ENCODE measurements at regions not wholly inside any gene's neighbourhood (a gene's known extent, or its start where the extent isn't known, plus 50 kb on each side); places are given as distances from the start of the nearest gene placed in this dataset.

DNA sequence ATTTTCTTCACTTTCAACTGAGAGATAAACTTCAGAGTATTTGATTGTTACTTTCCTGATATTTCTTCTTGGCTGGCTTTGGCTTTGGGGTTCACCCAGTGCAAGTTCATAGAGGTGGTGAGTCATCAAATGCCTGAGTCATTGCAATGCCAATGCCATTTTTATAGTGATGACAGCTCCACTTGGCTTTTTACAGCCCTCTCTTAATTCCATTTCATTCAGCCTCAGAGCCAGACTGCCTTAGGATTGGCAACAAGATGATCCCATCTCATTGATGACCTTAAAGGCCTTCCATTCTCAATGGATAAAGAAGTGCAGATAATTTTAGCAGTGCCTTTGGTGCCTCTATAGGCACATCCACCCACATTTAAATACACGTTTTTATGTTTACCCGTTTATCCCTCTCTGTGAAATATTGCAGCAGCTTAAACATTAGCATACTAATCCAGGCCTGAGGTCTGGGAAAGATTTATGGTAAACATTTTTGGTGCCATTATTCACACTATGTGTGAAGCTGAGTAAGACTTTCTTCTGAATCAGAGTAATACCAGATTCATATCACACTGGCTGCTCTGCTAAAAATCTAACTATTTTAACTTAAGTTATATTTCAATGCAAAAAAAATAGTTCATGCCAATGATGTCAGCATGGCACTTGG is 88.9 kb upstream of the TYRP1 start:
- Mint-ChIP-seq H3K4me3 (ENCODE audit: unreplicated experiment) (no peak overlapping the region), H3K36me3 (ENCODE audit: low read depth, unreplicated experiment) (no peaks in the 10 kb centered on the region), H3K9me3 (ENCODE audit: unreplicated experiment) (no peaks in the 10 kb centered on the region), H3K27ac (ENCODE audit: unreplicated experiment) (no peak overlapping the region), H3K4me1 (ENCODE audit: unreplicated experiment) (no peaks in the 10 kb centered on the region), H3K27me3 (ENCODE audit: unreplicated experiment) (no peaks in the 10 kb centered on the region)
- DNase-seq (ENCODE audit: low spot score) = no peak
- TF ChIP-seq, protein P1, sequence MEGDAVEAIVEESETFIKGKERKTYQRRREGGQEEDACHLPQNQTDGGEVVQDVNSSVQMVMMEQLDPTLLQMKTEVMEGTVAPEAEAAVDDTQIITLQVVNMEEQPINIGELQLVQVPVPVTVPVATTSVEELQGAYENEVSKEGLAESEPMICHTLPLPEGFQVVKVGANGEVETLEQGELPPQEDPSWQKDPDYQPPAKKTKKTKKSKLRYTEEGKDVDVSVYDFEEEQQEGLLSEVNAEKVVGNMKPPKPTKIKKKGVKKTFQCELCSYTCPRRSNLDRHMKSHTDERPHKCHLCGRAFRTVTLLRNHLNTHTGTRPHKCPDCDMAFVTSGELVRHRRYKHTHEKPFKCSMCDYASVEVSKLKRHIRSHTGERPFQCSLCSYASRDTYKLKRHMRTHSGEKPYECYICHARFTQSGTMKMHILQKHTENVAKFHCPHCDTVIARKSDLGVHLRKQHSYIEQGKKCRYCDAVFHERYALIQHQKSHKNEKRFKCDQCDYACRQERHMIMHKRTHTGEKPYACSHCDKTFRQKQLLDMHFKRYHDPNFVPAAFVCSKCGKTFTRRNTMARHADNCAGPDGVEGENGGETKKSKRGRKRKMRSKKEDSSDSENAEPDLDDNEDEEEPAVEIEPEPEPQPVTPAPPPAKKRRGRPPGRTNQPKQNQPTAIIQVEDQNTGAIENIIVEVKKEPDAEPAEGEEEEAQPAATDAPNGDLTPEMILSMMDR (IDR thresholded peaks at IDR 0.05; ENCODE audit: unreplicated experiment) = no peak

DNA sequence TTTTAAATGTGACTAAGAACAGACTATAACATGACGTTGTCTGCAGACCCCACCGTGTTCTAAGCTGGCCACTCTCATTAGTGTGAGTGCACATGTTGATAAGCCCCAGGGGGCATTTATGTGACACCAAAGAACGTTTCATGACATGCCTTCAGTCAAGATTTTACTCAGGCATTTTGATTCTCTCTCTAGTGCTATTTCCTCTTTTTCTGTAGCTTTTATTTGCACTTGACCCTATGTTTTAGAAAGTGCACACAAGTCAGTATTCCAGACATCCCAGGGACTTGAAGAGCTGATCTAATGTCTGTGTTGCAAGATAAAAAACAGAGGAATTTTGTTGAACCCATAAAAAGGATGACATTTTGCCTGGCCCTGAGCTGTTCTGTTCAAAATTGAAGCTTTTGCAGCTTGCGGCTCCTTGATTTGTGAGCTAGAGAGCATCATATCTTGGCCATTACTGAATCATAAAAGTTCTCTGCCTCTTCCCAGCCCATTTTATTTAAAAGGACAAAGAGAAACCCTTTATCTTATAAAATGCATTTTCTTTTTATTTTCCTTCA is 80.9 kb upstream of the TYRP1 start:
- H3K27ac Mint-ChIP-seq (ENCODE audit: unreplicated experiment) = no peak overlapping the region
- H3K4me1 Mint-ChIP-seq (ENCODE audit: unreplicated experiment) = no peaks in the 10 kb centered on the region
- no peak overlapping the region for H3K4me3 Mint-ChIP-seq (ENCODE audit: unreplicated experiment)
- no peaks in the 10 kb centered on the region for H3K36me3 Mint-ChIP-seq (ENCODE audit: low read depth, unreplicated experiment)
- no peak for DNase-seq (ENCODE audit: low spot score)
- H3K27me3 Mint-ChIP-seq (ENCODE audit: unreplicated experiment) = no peaks in the 10 kb centered on the region
- TF ChIP-seq, protein P1 (IDR thresholded peaks at IDR 0.05; ENCODE audit: unreplicated experiment) = no peak
- H3K9me3 Mint-ChIP-seq (ENCODE audit: unreplicated experiment) = no peaks in the 10 kb centered on the region

DNA sequence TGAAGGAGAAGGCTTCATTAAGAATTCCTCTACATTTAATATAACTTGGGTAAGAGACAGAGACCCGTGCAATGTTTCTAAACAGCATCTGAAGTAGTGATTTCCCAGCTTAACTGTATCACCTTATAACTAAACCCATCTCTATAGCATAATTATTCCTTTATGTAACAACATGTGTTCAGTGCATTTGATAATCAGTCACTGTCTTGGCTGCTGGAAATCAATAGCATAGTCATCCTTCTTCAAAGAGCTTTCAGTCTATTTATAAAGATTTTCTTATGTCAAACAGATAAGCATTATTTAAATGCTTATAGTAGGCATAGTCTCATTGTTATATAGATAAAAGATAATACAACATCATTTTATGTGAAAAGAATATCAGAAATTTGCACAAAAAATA is 80.1 kb upstream of the TYRP1 start:
- H3K4me3 Mint-ChIP-seq (ENCODE audit: unreplicated experiment) = no peak overlapping the region
- no peaks in the 10 kb centered on the region for H3K4me1 Mint-ChIP-seq (ENCODE audit: unreplicated experiment)
- H3K36me3 Mint-ChIP-seq (ENCODE audit: low read depth, unreplicated experiment) = no peaks in the 10 kb centered on the region
- H3K27ac Mint-ChIP-seq (ENCODE audit: unreplicated experiment) = no peak overlapping the region
- TF ChIP-seq, protein P1 (IDR thresholded peaks at IDR 0.05; ENCODE audit: unreplicated experiment) = no peak
- H3K9me3 Mint-ChIP-seq (ENCODE audit: unreplicated experiment) = no peaks in the 10 kb centered on the region
- DNase-seq (ENCODE audit: low spot score) = no peak
- H3K27me3 Mint-ChIP-seq (ENCODE audit: unreplicated experiment) = no peaks in the 10 kb centered on the region

DNA sequence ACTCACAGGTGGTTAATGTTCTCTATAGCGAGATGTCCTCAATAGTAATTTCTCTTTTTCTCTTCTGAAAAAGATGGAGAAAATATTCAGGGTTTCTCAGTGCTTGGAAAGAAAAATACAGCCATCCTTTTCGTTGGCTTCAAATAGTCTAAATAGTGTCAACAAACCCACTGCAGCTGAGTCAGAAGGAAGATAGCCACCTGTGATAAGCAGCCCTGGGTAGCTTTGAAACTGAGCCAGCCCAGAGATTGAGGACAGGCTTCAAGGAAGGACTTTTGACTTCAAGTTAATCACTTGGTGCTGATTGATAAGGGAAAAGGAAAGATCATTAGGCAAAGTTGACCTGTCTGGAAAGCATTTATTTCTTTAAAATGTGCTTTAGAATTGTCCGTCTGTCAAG is 78.7 kb upstream of the TYRP1 start:
- Mint-ChIP-seq H3K27ac (ENCODE audit: unreplicated experiment) (no peak overlapping the region), H3K9me3 (ENCODE audit: unreplicated experiment) (no peaks in the 10 kb centered on the region), H3K36me3 (ENCODE audit: low read depth, unreplicated experiment) (no peaks in the 10 kb centered on the region), H3K27me3 (ENCODE audit: unreplicated experiment) (no peaks in the 10 kb centered on the region), H3K4me3 (ENCODE audit: unreplicated experiment) (no peak overlapping the region), H3K4me1 (ENCODE audit: unreplicated experiment) (no peaks in the 10 kb centered on the region)
- TF ChIP-seq, protein P1 (IDR thresholded peaks at IDR 0.05; ENCODE audit: unreplicated experiment) = no peak
- DNase-seq (ENCODE audit: low spot score) = no peak

DNA sequence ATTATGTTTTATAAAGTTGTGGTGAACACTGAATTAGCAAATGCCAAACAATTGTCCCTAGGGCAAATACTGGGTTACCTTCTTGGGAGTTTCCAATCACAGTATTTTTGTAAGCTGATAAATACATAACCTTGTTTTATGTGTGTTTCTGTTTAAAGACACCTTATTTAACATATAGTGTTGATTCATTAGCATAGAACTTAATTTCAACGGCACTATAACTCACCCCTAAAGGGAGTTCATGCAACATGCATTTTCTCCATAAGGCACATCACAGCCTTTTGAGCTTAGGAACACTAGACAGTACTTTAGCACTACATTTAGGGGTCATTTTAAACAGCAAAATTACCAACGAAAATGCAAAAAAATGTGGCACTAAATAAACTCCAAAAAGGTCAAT is 74.2 kb upstream of the TYRP1 start:
- Mint-ChIP-seq H3K27ac (ENCODE audit: unreplicated experiment) (no peak overlapping the region), H3K4me3 (ENCODE audit: unreplicated experiment) (no peak overlapping the region), H3K4me1 (ENCODE audit: unreplicated experiment) (no peaks in the 10 kb centered on the region), H3K36me3 (ENCODE audit: low read depth, unreplicated experiment) (no peaks in the 10 kb centered on the region), H3K27me3 (ENCODE audit: unreplicated experiment) (no peaks in the 10 kb centered on the region), H3K9me3 (ENCODE audit: unreplicated experiment) (no peaks in the 10 kb centered on the region)
- TF ChIP-seq, protein P1 (IDR thresholded peaks at IDR 0.05; ENCODE audit: unreplicated experiment) = no peak
- no peak for DNase-seq (ENCODE audit: low spot score)
